A673 (cell line): ENCODE measurements at regions not wholly inside any gene's neighbourhood (a gene's known extent, or its start where the extent isn't known, plus 50 kb on each side); places are given as distances from the start of the nearest gene placed in this dataset.
"Not testable (repeated sequence)": the region's sequence is repeated elsewhere in the genome, so short reads cannot be mapped to it uniquely, and the experiment has no call there.

Source experiments
- EZH2 ChIP-seq: fragments of 200-600 bp; sonication (generic); IDR thresholded peaks from 2 replicates; pipeline ENCODE4 v1.6.1; 2017; ENCODE audit warnings: borderline replicate concordance, low read depth, mild to moderate bottlenecking, mixed read lengths, antibody characterized with exemption, low read length; ENCODE audit not compliant: poor library complexity, severe bottlenecking
- TF ChIP-seq, protein P1 (sequence below): fragments of 300-800, 200-600 bp; sonication (generic); conservative IDR thresholded peaks from 2 replicates; pipeline ENCODE4 v1.5.1; 2017; ENCODE audit warnings: low read depth, mild to moderate bottlenecking, antibody characterized with exemption, low read length, moderate library complexity, mixed read lengths

DNA sequence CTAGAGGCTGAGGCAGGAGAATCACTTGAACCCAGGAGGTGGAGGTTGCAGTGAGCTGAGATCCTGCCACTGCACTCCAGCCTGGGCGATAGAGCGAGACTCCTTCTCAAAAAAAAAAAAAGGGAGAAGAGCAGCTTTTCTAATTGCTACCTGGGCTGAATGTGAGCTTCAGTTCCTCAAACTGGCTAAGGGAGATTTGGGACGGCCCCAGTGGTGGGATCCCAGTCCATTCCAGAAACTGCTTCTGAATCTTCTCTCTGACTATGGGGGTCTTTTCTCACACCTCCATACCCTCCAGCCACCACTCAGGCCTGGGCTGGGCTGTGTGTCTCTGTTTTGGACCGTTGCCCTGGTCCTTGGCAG is 63.2 kb upstream of the CCDC167 start:
- TF ChIP-seq, protein P1, sequence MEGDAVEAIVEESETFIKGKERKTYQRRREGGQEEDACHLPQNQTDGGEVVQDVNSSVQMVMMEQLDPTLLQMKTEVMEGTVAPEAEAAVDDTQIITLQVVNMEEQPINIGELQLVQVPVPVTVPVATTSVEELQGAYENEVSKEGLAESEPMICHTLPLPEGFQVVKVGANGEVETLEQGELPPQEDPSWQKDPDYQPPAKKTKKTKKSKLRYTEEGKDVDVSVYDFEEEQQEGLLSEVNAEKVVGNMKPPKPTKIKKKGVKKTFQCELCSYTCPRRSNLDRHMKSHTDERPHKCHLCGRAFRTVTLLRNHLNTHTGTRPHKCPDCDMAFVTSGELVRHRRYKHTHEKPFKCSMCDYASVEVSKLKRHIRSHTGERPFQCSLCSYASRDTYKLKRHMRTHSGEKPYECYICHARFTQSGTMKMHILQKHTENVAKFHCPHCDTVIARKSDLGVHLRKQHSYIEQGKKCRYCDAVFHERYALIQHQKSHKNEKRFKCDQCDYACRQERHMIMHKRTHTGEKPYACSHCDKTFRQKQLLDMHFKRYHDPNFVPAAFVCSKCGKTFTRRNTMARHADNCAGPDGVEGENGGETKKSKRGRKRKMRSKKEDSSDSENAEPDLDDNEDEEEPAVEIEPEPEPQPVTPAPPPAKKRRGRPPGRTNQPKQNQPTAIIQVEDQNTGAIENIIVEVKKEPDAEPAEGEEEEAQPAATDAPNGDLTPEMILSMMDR = not testable (repeated sequence)
- TF ChIP-seq EZH2 = not testable (repeated sequence)
